Activated T-cell treated with anti-CD3 and anti-CD28 coated beads for 48 hours (primary cell): ENCODE measurements at regions not wholly inside any gene's neighbourhood (a gene's known extent, or its start where the extent isn't known, plus 50 kb on each side); places are given as distances from the start of the nearest gene placed in this dataset.

Experiments
- DNase-seq: peaks from one replicate; pipeline ENCODE4 v3.0.0-alpha.2; 2020; ENCODE audit warnings: low read depth

DNA sequence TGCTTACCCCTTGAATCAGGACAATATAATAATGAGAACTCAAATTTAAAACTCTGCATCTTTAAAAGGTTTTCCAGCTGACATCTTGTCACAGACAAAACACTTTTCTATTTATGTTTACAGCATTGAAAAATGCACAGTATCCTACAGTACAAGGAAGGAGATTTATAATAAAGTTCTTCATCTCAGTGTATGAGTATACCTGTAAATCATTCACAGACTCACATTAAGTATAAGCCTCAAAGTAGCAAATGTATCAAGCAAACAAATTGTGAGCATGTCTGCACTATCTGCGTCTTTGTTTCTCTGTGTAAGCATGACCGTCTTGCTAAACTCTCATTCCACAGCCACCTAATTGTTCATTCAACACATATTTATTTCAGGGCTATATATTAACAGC is 52.8 kb downstream of the PPP1R2C start:
- DNase-seq: no peak

DNA sequence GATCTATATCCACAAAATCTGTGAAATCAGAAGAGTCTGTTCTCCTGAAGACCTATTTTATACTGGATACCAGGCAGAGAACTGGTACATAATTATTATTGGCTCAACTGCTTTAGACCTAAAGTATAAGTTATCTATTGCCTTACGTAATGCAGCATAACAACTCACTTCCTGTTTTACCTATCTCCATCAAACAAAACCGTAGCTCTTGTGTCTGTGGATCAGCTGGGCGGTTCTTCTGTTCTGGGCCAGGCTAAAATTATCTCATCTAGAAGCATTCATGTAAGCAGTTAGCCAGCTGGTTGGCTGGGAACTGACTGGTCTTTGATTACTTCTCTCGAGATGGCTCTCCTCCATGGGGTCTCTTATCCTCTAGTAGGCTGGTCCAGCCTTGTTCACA is 57.8 kb downstream of the PPP1R2C start:
- no peak for DNase-seq

DNA sequence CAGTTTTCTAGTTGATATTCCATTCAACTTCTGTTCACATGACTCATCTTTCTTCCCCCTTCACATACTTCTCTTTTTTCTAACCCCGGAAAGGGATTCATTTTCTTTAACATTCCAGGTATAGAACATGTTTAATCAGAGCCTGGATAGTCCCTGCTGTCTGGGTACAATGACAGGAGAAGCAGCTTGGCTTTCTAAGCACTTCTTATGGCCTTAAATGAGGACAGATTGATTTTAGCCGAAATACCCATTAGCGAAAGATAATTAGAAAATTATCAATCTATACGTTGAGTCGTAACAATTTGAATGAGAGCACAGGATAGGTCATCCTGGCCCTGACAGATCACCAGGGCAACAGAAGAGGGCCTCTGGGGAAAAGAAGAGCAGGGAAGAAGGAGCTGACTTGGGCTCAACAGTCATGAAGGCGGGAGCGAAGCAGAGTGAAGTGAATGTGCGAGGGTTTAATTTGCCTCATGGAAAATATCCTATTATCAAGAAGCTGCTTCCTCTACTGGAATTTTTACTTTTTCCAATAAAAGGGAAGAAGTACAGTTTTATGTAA is 62.2 kb downstream of the PPP1R2C start:
- DNase-seq: no peak

DNA sequence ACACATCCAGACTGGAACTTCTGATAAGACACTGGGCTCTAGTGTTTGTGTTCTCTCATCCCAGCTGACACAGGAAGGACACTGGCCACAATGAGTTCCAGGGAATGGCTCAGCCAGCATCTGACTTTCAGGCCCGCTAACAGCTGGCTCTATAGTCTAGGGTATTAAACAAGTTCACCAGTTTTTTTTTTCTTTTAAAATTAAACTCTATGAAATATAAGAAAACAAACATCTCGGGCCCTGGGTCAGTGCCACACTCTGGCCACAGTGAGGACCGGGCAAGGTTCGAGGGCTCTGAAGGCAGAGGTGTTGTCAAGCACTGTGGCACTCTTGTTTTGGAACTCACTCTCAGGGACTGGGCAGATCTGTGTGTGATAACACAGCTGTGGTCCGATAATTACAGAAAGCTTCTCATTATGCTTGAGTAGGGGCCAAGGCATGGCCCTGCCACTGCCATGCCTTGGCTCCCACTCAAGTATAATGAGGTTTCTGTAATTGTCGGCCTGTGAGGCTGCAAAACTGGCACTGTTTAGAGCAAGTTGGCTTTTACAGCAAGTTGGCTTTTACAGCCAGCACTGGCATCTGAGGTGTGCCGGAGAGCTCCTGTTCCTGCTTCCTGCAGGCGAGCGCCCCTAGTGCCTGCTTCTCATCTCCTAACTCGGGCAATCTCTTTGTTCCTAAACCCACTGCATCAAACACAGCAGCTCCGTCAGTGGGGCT is 62.8 kb downstream of the PPP1R2C start:
- DNase-seq: peak; percentile 6

DNA sequence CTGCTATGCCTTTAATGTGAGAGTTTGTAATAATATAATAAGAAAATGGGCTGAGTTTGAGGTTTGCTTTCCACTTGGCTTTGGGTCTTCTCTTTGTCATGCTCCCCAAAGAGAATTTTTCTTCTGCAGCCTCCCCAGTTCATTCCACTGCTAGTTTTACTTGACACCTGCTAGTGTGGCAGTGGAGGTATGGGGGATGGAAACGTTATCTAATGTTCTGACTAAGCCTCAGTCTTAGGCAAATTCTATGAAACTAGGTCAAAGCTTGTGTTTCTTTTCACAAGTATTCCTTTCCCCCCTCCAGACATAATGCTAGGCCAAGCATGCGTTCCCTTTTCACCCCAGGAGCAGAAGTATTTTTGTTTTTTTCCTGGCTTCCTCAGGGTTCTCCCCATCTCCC is 67.5 kb downstream of the PPP1R2C start:
- no peak for DNase-seq

DNA sequence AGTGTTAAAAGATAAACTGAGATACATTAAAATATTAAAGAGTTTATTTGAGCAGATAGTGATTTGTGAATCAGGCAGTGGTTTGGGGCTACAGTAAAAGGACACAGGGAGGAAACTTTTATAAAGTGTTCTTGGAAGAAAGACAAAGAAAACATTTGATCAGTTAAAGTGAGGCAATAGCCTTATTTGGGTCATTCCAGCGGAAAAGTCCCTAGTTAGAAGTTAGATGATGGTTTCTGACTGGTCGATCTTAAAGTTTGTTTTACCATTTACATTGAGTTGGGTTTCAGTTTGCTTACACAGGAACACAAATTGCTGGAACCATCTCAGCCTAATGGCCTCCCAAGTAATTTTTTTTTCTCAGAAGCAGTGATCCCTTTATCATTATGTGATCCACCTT is 69.7 kb downstream of the PPP1R2C start:
- no peak for DNase-seq

DNA sequence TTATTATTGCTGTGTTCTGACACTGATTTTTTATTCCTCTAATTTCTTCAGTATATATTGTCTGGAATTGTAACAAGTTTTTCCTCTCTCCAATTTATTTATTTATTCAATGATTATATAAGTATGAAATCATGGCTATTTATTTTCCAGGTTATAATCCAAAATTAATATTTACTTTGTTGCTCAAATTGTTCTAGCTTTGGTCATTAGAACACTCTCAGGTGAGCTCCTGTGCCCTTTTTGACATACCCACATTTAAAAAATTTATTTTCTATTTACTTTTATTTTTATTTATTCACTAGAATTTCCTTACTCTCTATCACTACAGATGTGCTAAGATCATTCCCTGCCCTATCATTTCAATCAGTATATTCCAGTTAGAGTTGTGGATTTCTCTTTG is 70.2 kb downstream of the PPP1R2C start:
- no peak for DNase-seq

DNA sequence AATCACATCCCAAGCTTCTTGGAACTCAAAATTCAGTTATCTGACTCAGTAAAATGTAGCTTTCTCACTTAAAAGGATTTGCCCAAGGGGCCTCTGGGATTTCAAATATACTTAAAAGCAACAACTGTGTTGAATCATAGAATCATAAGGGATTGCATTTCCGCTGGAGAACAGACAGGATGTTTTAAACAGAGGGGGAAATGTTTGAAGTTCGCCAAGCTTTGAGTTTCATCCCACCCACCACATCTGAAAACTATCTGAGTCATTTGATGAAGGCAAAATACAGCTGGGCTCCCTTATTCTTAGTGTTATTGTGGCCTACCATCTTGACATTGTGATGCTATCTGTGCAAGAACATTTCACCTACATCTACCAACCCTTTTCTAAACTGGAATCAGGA is 73.5 kb downstream of the PPP1R2C start:
- DNase-seq: no peak

DNA sequence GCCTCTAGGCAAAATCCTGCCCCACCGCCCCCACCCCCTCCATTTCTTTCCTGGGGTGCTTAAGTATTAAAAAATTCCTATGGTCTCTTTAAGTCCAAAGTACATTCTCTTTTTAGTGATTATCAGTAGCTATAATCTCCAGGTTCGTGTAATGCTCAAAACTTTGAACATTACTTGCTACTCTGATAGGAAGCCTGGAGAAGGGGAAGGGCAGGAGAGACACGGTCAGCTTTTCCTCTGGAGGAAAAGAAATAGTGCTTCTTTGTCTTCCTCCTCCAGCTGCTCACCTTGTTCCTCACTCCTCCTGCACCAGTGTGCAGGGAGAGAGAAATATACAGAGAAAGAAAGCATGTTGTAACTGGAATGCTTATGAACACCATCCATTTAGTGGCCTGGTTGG is 80.4 kb downstream of the PPP1R2C start:
- no peak for DNase-seq

DNA sequence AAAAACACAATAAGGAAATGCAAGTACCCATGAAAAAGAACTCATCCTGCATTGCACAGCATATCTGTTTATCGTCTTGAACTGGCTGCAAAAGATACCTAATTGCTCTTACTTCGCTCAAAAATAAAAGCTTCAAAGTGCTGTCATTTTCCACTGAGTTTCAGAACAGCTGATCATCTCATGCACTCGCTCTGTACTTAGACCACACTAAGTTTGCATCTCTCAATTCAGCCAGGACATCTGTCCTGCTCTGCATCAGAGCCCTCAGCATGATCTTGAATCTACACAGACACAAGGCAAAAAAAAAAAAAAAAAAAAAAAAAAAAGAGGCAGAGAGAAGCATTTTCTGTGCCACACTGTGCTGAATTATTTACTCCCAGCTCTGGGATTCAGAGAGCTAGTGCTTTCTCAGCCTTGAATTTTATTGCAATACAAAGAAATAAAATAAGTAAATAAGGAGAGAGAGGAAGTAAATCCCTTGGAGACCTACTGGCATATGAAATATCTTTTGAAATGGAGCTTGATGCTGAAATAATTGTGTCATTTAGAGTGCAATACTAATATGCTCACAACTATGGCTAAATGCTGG is 81.3 kb downstream of the PPP1R2C start:
- no peak for DNase-seq

DNA sequence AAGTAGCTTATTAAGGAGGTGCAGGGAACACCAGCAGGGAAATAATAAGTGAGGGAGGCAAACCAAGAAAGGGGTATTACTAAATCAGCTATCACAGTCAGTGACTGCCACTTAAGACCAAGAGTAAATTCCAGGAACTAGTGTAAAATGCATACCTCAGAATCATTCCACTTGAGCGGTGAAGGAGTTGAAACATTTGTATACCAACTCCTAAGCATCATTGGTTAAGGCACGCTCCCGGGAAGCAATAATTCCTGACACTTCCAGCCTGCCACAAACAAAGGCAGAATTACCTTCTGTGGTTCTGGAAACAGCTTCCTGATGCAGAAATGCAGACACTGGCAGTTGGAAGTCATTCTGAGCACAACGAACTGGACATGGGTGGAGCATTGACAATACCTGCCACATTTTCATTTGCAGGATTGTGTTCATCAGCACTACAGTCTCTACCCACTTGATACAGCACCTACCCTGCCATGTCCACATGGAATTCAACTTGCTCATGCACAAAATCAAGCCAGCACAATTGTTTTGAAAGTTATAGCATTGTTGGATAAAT is 82.1 kb downstream of the PPP1R2C start:
- DNase-seq: no peak

DNA sequence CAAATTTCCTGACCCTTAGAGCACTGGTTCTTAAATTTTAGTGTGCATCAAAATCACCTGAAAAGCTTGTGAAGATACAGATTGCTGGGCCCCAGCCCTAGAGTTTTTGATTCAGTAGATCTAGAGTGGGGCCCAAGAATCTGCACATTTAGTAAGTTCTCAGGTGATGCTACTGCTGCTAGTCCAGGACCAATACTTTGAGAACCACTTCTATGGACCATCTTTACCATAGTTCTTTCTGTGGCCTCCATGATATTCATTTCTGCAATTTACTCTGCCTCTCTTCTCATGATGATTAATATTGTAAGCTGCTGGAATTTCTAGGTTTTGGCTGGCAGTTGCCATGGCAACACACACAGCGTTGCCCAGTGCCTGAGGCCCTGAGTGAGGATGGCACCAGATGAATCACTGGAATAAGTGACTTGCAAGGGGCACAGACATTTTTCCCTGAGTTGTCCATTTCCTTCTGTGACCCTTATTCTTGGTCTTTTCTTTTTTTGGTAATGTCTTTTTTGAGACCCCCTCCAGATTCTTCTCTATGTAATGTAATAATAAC is 83.6 kb downstream of the PPP1R2C start:
- DNase-seq: peak; percentile 6

DNA sequence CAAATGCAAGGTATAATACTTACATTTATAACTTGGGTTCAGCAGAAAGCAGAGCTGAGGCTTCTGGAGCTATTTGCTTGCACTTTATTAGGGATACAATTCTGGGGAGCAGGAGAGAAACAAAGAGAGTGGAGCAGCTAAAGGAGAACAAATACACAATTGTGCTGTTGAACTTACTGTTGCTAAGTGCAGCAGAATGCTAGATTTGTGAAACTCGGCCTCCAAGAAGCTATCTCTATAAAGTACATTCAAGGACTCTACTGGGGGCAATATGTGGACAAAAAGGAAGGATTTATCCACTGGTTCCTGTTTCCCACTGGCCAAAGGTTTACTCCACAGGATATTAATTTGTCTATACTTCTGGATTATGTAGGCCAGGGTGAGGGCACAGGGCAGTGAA is 86.8 kb downstream of the PPP1R2C start:
- DNase-seq: no peak

DNA sequence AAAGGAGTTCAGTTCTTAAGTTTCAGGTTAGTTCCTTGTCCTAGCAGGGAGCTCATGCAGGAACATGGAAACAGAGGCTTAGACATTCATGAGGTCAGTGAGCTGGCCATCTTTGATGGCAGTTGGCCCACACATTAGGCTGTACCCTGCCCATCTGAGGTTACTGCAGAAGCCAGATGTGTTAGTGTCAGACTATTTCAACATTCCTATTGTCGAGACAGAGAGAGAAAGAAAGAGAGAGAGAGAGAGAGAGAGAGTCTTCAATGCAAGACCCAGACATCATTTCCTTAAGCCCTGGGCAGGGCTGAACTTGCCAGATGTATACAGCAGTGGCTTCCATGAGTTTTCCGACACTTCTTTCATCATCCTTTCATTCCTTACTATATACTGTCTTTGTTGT is 91.3 kb downstream of the PPP1R2C start:
- no peak for DNase-seq

DNA sequence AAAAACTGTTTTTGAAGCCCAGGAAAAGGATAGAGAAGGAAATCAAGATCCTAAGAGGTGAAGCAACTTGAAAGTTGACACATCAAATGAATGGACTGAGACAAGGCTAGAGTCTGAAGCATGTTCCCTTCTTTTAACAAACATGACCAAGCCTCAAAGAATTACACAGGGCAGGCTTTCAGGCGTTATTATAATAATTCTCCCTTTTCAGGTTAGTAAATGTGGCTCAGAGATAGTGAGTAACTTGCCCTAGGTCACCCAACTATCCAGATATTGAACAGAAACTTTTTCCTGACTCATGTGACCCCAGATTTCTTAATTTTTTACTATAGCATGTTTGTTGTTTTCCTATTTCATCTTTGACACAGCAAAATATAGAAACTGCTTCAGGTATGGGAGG is 91.7 kb downstream of the PPP1R2C start:
- DNase-seq: no peak

DNA sequence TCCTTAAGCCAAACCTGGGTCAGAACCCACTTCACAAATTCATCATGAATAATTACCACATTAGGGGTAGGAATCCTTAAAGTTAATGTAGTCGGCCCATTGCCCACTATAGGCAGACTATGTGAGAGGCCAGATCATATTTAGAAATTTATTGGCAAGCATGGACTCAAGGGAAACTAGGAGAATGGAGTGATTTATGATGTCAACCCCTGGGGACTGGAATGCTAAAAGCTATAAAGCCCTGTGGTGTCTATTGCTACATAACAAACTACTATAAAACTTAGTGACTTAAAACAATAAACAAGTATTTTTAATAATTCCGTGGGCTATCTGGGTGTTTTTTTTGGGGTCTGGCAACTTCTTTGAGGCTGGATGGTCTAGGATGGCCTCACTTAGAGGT is 93.9 kb downstream of the PPP1R2C start:
- no peak for DNase-seq

DNA sequence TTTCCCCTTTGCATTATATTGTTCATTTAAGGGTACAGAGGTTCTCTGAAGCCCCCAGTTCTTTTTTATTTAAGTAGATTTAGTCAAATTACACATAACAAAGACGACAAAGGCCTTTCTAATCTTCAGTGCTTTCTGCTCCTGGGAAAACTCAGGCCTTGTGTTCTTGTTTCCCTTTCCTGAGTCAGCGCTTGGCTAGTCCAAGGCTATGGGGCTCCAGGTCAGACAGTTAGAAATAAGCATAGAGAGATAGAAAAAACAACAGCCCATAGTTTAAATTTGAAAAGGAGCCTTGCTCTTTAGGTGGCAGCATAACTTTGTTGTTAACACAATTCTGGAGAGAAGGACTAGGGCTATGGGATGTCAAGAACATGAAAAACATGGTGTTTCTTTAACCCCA is 97.3 kb downstream of the PPP1R2C start:
- DNase-seq: no peak

DNA sequence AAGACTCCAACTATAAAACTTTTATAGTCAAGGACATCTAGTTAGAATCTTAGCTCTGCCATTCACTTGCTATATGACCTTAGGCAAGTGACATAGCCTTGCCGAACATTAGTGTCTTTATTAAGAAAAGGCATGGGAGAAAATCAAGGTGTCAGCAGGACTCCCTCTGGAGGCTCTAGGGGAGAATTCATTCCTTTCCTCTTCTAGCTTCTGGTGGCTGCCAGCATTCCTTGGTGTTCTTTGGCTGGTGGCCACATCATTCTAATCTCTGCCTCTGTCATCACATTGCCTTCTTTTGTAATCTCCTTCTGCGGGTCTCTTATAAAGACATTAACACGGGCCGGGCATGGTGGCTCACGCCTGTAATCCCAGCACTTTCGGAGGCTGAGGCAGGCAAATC is 99.8 kb downstream of the PPP1R2C start:
- no peak for DNase-seq

DNA sequence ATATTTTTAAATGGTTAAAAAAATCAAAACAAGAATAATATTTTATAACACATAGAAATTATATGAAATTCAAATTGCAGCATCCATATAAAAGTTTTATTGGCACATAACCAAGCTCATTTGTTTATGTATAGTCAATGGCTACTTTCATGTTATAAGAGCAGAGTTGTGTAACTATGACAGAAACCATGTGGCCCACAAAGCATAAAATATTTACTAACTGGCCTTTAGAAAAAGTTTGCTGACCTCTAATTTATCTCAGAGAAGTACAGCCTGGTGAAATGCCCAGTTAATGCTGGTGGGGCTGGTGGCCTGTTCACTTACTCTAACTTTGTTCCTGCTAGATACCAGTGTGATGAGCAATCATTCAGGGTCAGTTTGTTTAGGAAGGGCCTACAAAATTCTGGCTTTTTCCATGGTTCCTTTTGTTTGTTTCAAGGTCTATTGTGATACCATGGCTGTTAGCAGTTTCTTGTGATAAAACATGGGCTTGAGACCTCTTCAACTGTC is 104.6 kb downstream of the PPP1R2C start:
- no peak for DNase-seq

DNA sequence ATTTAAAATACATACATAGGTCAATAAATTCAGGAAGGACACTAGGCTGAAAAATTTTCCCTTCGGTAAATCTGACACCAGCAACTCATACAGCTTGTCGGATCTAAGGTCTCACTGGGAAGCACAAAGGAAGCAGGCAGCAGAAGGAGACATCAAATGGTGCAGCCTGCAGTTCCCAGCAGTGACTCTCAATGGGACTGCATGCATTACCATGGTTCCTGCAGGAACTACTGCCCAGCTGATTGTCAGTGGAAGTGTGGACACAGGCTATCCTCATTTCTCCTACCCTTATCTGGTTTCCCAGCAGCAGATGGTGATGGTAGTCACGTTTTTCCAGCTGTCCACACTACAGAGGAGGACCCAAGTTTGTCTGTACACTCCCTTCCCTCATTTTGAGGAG is 113.3 kb downstream of the PPP1R2C start:
- no peak for DNase-seq

DNA sequence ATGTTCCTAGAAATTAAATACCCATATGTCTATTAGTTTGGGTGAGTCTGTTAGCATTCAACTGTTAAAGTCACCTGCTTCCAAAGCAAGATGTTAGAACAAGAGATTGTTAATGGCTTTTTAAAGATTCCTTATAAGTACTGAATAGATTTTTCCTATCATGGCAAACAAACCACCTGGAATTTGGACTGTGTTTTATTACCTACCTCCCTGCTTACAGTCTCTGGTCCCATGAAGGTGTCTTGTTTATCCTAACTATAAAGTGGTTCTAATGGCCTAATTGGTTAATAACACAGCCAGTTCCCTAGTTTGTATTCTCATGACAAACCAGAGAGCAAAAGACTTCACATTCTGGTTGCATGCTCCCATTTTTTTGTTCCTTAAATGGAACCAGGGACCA is 149.5 kb downstream of the PPP1R2C start:
- DNase-seq: no peak

DNA sequence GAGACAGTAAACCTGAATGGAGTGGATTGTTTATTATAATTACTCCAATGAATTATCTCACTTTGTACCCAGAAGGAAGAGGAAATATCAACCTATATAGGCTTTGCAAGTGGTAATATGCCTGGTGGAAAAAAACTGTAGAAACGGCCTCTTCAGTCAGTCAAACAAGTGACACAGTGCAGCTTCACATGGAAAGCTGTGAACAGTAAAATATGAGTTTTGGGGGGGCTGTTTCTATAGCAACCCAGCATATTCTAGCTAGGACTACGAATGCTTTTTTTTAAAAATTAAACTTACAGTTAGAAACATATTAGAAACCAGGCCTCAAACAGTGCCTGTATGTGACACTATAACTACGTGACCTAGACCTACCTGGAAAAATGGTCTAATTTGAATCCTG is 150.1 kb downstream of the PPP1R2C start:
- no peak for DNase-seq

DNA sequence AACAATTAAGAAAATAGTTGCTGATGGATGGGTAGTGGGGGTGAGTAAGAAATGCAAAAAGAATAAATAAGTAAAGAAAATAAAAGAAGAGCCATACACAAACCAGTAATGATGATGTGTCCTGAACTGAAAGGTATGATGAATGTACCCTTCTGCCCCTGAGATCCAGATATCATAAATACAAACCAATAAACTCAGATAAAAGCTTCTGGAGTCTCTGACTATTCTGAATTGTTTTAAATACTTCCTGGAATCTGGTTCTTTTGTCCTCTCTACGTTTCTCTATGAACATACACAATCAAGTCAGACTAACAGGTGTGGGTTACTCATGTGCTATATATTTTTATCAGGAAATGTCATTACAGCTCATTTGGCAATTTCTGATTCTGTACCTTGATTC is 153.4 kb downstream of the PPP1R2C start:
- DNase-seq: no peak
